HG02798 (cell line): ENCODE measurements at regions not wholly inside any gene's neighbourhood (a gene's known extent, or its start where the extent isn't known, plus 50 kb on each side); places are given as distances from the start of the nearest gene placed in this dataset.

Experiments used
- ATAC-seq: cut with Tn5 transposase; IDR thresholded peaks from one replicate; pipeline ENCODE4 v1.9.1; 2021; ENCODE audit warnings: mild to moderate bottlenecking; ENCODE audit not compliant: unreplicated experiment, poor library complexity

DNA sequence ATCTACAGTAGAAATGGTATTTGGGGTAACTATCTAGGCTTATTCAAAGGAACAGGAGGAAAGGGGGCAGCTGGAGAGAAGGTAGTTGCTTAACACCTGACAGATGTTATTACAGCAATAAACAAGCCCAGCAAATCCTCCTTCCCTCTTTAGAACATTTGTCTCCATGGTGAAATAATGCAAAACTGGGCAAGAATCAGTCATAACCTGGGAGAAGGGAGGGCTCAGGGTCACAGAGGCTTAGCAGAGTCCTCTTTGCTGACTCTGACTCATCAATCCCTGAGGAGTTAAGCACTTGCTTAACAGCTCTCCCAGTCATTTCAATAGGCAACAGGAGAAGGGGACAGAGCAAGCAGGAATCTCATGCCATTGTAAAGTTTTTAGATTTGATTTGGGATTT, 230.3 kb downstream of the IBTK start:
- no peak for ATAC-seq

DNA sequence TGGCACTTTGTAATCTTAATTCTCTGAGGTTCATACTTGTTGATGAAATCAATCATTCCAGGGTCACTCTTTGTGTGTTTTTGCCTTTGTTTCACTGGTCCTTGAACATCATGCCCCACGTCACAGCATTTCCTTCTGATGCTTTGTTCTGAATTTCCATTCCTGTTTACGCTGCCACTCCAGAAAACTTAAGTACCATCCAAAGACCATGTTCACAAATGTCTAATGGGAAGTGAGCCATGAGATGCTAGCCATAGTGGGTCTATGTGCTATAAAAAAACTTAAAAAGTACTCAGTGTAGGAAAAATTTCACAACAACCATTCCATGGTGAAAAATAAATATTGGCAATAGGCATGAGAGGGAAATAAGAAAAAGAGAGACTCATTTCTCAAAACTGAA, 232.0 kb downstream of the IBTK start:
- ATAC-seq = no peak

DNA sequence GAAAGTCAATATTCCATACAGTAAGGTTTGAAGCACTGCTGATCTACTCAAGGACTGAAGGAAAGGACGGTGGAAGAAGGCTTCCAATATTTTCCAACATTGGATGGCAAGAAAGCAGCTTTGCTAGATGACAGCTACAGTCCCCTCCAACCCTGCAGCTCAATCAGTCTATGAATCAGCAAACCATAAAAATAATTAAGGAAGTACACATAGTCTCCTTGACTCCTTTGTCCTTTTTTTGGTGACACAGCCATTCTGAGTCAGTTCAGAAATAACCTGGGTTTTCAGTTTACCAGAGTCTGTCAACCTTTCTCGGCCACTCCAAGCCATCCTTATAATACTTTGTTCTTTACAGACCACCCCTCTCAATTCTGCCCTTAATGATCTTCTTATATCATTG, 232.5 kb downstream of the IBTK start:
- ATAC-seq = no peak

DNA sequence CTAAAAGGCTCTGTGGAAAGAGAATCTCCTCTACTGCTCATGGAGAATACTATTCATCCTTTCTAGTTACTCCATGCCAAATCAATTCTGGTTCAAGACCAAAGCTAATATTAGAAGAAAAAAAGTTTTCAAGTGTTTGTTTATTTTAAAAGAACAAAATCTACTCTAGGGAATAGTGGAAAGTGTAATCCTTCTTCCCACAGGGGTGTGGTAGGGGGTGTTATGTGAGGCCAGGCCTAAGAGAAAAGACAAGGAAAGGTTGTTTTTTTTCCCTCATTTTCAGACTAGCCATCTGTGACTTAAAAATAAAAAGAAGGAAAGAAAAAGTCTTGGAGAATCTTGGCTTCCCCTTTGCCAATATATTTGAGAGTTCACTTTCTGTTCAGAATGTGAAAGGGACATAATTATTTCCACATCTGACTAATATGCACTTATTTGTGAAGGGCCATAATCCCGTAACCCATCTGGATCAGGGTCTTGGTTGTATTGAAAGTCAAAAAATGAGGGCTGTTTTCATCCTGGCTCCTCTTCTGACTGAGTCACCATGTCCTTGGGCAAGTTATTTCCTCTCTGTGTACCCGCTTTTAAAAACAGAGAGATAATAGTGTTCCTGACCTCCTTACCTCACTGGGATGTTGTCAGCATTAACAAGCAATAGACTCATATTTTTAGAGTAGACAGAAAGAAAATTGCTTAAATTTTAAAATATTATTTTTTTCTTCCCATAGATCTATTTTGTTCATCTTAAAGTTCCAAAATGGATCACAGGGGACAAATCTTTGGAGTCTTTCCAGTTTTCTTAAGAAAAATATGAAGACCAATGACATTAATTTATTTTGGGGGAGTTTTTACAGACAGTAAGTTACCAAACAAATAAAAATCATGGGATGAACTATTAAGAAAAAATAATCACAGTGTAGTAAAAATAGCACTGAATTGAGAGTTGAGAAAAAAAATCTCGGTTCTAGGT, 233.7 kb downstream of the IBTK start:
- ATAC-seq = no peak

DNA sequence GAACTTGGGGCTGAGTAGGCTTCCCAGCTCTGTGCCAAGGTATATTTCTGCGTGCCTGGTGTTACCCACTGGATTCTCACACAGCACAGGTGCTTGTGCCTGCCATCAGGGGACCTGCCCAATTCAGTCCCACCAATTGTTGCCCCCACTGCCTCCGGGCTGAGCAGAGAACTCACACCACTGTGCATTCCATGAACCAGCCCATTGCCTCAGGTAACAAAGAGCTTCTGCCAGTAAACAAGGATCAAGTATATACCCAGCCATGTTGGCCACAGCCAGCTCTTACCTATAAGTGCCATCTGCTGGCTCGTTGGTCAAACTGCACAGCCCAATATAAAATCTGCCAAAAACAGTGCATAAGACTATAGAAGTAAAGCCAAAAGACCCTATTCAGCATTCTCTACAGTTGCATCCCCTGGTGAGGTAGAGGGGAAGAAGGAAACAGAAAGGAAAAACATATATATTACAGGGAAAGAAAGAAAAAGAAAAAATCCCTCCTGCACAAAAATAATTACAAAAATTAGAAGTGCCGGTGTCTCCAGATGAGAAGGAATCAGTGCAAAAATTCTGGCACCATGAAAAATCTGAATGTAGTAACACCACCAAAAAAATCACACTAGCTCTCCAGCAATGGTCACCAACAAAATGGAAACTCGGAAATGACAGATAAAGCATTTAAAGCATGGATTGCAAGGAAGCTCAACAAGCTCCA, 241.4 kb downstream of the IBTK start:
- peak; percentile 79 for ATAC-seq

DNA sequence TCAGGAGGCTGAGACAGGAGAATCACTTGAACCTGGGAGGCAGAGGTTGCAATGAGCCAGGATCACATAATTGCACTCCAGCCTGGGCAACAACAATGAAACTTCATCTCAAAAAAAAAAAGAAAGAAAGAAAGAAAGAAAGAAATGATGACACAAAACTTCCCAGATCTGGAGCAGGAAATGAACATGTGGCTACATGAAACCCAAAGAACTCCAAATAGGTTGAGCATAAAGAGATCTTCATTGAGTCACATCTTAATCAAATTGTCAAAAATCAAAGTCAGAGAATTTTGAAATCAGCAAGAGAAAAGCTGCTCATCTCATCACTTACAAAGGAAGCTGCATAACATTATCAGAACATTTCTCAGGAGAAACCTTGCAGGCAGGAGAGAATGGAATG, 247.0 kb downstream of the IBTK start:
- ATAC-seq = no peak

GRCh38 chr6:81999826-82000225, 247.3 kb upstream of the TENT5A start:
- ATAC-seq = no peak

DNA sequence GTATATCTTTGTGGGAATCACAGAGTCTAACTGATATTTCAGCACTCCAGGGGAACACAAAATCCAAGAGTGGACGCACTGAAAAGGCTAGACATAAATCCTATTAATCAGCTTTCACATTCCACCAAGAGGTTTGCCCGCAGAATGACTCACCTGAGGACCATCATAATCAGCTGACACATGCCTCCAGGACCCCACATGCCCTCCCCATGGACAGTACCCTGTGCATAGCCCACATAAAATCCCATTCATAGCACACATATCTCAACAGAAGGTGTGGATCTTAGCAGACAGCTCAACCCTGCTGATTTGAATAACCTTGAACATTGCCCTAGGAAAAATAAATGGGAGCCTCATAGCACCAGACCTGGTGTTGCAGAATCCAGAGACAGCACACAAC, 246.8 kb upstream of the TENT5A start:
- no peak for ATAC-seq

DNA sequence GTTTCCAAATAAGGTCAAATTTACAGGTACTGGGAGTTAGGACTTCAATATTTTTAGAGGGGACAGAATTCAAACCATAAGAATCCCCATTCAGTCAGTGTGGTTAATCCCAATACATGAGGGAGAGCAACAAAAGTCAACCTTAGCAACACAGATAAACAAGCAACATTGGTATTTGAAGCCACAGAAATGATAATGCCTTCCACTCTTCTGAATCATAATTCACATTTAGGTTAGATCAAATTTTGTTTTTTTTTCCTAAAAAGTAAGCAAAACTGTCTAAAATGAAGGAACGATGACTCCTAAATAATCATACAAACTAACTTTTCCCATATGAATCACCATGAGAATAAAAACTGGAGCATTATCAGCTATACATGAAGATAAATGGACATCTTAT, 246.0 kb upstream of the TENT5A start:
- ATAC-seq = no peak

- peak; percentile 83 for ATAC-seq
Measured at GRCh38 chr6:81997090-81997926, 244.8 kb upstream of the TENT5A start.

- ATAC-seq = peak; percentile 60
Measured at GRCh38 chr6:81996414-81996813, 243.9 kb upstream of the TENT5A start.

DNA sequence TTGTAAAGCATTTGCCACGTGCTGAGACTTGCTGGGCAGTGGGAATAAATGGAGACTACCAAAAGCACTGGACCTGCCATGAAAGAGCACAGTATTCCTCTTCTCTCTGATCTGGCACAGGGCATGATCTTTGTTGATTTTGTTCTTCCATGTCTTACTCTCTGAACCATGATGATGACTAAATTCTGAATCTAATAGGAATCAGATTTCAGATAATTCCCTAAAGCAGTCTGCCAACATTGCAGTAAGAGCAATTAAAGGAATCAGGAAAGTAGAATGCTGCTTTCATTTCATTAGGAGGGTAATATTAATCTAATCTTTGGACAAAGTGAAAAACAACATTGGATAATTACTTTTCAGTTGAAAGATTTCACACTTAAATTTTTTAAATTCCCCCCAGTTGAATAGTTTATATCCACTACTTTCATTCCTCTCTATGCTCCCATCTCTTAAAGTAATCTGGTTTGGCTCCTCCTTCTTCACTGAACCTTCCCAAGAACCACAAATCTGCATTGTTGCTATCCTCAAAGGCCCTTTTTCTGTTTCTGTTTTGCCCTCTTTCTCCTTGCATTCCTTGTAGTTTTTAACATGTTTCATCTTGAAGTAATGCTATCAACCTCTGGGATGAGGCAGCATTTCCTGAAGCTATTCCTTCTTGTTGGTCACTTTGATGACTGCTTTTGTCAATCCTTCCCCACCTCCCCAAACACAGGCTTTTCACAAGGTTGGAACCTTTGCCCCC, 243.2 kb upstream of the TENT5A start:
- no peak for ATAC-seq

DNA sequence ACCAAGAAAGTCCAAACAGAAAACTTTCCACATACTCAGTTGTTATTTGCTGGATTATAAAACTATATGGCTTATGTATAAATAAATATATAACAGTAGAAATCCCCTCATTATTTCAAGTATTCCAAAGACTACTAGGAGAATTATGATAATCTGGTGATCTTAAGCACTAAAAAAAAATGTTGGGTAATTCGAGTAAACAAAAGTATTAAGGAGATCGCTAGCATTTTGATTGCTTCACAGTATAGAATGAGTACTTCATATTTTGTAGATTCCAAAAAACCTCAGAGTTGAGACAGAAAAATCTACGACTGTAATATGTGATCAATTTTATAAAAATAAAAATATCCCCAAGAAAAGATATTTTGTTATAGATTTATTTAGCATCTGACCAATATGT, 236.4 kb upstream of the TENT5A start:
- no peak for ATAC-seq

GRCh38 chr6:81988446-81988845, 236.0 kb upstream of the TENT5A start:
- ATAC-seq = no peak

DNA sequence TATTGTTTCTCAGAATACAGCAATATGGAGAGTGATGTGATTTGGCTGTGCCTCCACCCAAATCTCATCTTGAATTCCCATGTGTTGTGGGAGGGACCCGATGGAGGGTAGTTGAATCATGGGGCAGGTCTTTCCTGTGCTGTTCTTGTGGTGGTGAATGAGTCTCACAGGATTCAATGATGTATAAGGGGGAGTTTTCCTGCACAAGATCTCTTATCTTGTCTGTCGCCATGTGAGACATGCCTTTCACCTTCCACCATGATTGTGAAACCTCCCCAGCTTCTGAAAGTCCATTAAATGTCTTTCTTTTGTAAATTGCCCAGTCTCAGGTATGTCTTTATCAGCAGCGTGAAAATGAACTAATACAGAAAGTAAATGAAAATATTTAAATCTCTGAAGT, 234.8 kb upstream of the TENT5A start:
- ATAC-seq = no peak

DNA sequence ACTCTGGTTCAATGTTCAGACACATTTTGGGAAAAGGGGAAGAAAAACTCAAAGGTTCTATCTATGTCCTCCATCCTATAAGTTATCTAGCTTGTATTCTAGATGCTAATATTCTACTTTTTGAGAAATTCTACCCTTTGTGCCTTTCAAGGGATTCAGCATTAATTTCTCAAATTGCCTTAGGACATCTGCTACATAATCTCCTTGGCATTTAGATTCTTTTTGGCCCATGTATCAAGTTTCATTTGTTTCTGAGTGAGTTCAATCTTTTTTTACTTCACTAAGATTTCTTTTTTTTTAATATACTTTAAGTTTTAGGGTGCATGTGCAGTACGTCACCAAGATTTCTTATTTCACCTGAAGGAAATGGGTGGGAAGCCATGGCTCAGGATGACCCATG, 232.7 kb upstream of the TENT5A start:
- ATAC-seq = no peak

GRCh38 chr6:81984599-81984998, 232.1 kb upstream of the TENT5A start:
- ATAC-seq = peak; percentile 73

DNA sequence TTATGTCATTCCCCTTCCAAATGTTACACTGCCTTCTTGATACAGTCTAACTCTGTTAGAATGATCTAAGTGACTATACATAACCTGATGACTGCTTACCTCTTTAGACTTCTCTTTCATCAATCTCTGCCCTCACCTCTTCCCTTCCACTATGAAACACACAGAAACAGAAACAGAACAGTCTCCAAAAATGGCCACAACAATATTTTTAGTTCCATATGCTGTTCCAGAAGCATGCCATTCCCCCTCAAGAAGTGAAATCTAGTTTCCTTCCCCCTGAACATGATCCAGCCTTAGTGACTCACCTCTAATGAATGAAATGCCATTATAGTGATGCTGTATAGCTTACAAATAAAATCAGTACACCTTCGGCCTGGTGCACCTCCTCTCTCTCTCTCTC, 229.3 kb upstream of the TENT5A start:
- peak; percentile 62 for ATAC-seq

GRCh38 chr6:81979767-81980166, 227.3 kb upstream of the TENT5A start:
- no peak for ATAC-seq

GRCh38 chr6:81979329-81979728, 226.8 kb upstream of the TENT5A start:
- ATAC-seq = no peak
